Neural cell (in vitro differentiated cells): ENCODE measurements at regions not wholly inside any gene's neighbourhood (a gene's known extent, or its start where the extent isn't known, plus 50 kb on each side); places are given as distances from the start of the nearest gene placed in this dataset.

Experiments
- H2AFZ ChIP-seq: fragments of 200-600, 300-800 bp; sonication (generic), shearing (Covaris generic); 2 replicates; pipeline ENCODE4 v1.6.0; 2014; ENCODE audit warnings: low read depth, mild to moderate bottlenecking, antibody characterized with exemption, low read length, moderate library complexity
- H3F3A ChIP-seq: fragments of 200-600 bp; shearing (Covaris generic); 2 replicates; pipeline ENCODE4 v1.6.1; 2016; ENCODE audit warnings: mild to moderate bottlenecking, moderate library complexity, mixed read lengths, antibody characterized with exemption, low read length; ENCODE audit not compliant: insufficient read depth, poor library complexity, severe bottlenecking
- H3K27ac ChIP-seq: fragments of 200-600, 300-800 bp; sonication (generic), shearing (Covaris generic); 2 replicates; pipeline ENCODE4 v1.5.1; 2014; ENCODE audit warnings: mild to moderate bottlenecking, low read length, moderate library complexity
- H3K27me3 ChIP-seq: fragments of 300-800, 200-600 bp; sonication (generic), shearing (Covaris generic); 2 replicates; pipeline ENCODE4 v1.6.0; 2014; ENCODE audit warnings: mild to moderate bottlenecking, low read depth, low read length, moderate library complexity; ENCODE audit not compliant: insufficient read depth
- H3K36me3 ChIP-seq: fragments of 300-800, 200-600 bp; sonication (generic), shearing (Covaris generic); 2 replicates; pipeline ENCODE4 v1.5.1; 2014; ENCODE audit warnings: mild to moderate bottlenecking, antibody characterized with exemption, low read length, moderate library complexity; ENCODE audit not compliant: insufficient read depth
- H3K4me2 ChIP-seq: fragments of 300-800, 200-600 bp; sonication (generic), shearing (Covaris generic); 2 replicates; pipeline ENCODE4 v1.6.0; 2014; ENCODE audit warnings: mild to moderate bottlenecking, low read length
- H3K4me3 ChIP-seq: fragments of 300-800, 200-600 bp; sonication (generic), shearing (Covaris generic); 2 replicates; pipeline ENCODE4 v1.5.1; 2014; ENCODE audit warnings: mild to moderate bottlenecking, low read length, moderate library complexity
- H3K79me2 ChIP-seq: fragments of 200-600 bp; shearing (Covaris generic); replicated peaks from 2 replicates; pipeline ENCODE4 v1.6.0; 2014; ENCODE audit warnings: mild to moderate bottlenecking, low read length, moderate library complexity; ENCODE audit not compliant: insufficient read depth
- H3K9ac ChIP-seq: fragments of 300-800, 200-600 bp; sonication (generic), shearing (Covaris generic); 2 replicates; pipeline ENCODE4 v1.6.1; 2016; ENCODE audit warnings: mild to moderate bottlenecking, low read length, mixed read lengths
- H3K9me2 ChIP-seq: fragments of 200-600 bp; shearing (Covaris generic); 2 replicates; pipeline ENCODE4 v1.6.1; 2016; ENCODE audit warnings: mild to moderate bottlenecking, low read length, mixed read lengths; ENCODE audit not compliant: insufficient read depth
- H3K9me3 ChIP-seq: fragments of 200-600, 300-800 bp; sonication (generic), shearing (Covaris generic); 2 replicates; pipeline ENCODE4 v1.6.1; 2016; ENCODE audit warnings: mild to moderate bottlenecking, mixed run types, low read length, moderate library complexity, mixed read lengths
- H4K20me1 ChIP-seq: fragments of 200-600 bp; shearing (Covaris generic); 2 replicates; pipeline ENCODE4 v1.6.1; 2016; ENCODE audit warnings: mild to moderate bottlenecking, mixed run types; ENCODE audit not compliant: insufficient read depth
- EP300 ChIP-seq: fragments of 450-650 bp; conservative IDR thresholded peaks from 2 replicates; pipeline ENCODE4 v1.6.1; 2014; ENCODE audit warnings: antibody characterized with exemption, mild to moderate bottlenecking, moderate library complexity; ENCODE audit not compliant: poor library complexity, severe bottlenecking
- EZH2 ChIP-seq: fragments of 200-600, 300-800 bp; shearing (Covaris generic), sonication (generic); IDR thresholded peaks from 2 replicates; pipeline ENCODE4 v1.6.1; 2014; ENCODE audit warnings: antibody characterized with exemption, low read length, borderline replicate concordance, mild to moderate bottlenecking; ENCODE audit not compliant: insufficient read depth, poor library complexity, severe bottlenecking
- MXI1 ChIP-seq: fragments of 450-650 bp; conservative IDR thresholded peaks from 2 replicates; pipeline ENCODE4 v1.6.1; 2014; ENCODE audit warnings: antibody characterized with exemption, mild to moderate bottlenecking; ENCODE audit not compliant: poor library complexity, severe bottlenecking
- POLR2AphosphoS5 ChIP-seq: IDR thresholded peaks from 2 replicates; pipeline ENCODE4 v1.6.1; 2012
- RAD21 ChIP-seq: fragments of 450-650 bp; conservative IDR thresholded peaks from 2 replicates; pipeline ENCODE4 v1.6.1; 2014; ENCODE audit warnings: antibody characterized with exemption, mild to moderate bottlenecking, moderate library complexity
- SMC3 ChIP-seq: fragments of 450-650 bp; conservative IDR thresholded peaks from 2 replicates; pipeline ENCODE4 v1.6.1; 2014; ENCODE audit warnings: antibody characterized with exemption, mild to moderate bottlenecking, moderate library complexity; ENCODE audit not compliant: poor library complexity
- TAF1 ChIP-seq: IDR thresholded peaks from 2 replicates; pipeline ENCODE4 v1.6.1; 2012; ENCODE audit warnings: low read depth
- TF ChIP-seq, protein P1 (sequence below): IDR thresholded peaks from 2 replicates; pipeline ENCODE4 v1.6.1; 2012; ENCODE audit warnings: borderline replicate concordance
- TF ChIP-seq, protein P2 (sequence below): fragments of 450-650 bp; IDR thresholded peaks from 2 replicates; pipeline ENCODE4 v1.5.1; 2014; ENCODE audit warnings: antibody characterized with exemption, mild to moderate bottlenecking, moderate library complexity; ENCODE audit not compliant: poor library complexity, severe bottlenecking

DNA sequence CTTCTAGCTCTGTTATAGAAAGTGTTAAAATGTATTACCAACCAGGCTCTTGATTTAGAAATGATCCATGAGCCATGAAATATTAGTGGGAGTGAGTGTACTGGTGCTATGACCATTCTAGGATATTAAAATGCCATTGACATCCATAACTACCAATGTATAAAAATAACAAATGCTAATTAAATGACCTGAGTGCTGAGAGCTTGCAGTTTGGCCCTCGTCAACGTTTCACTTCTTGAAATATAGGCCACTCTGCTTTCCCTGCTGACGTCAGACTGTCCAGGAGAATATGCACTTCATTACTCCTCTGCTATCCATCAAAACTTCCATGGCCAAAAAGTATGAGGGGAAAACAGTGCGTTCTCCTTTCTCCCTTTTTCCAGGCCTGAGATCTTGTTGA, 563.1 kb downstream of the METTL15 start:
- Histone ChIP-seq H3K79me2 (no peaks in the 10 kb centered on the region), H3K4me3 (no peak overlapping the region), H3K4me2 (no peak overlapping the region), H3F3A (no peaks in the 10 kb centered on the region), H4K20me1 (no peaks in the 10 kb centered on the region), H2AFZ (no peak overlapping the region), H3K9ac (no peak overlapping the region), H3K36me3 (no peaks in the 10 kb centered on the region), H3K27ac (no peak overlapping the region), H3K9me2 (no peaks in the 10 kb centered on the region), H3K27me3 (no peaks in the 10 kb centered on the region), H3K9me3 (no peaks in the 10 kb centered on the region)
- no peak for TF ChIP-seq RAD21
- TF ChIP-seq SMC3 = no peak
- no peak for TF ChIP-seq EZH2
- no peak for TF ChIP-seq TAF1
- TF ChIP-seq, protein P1, sequence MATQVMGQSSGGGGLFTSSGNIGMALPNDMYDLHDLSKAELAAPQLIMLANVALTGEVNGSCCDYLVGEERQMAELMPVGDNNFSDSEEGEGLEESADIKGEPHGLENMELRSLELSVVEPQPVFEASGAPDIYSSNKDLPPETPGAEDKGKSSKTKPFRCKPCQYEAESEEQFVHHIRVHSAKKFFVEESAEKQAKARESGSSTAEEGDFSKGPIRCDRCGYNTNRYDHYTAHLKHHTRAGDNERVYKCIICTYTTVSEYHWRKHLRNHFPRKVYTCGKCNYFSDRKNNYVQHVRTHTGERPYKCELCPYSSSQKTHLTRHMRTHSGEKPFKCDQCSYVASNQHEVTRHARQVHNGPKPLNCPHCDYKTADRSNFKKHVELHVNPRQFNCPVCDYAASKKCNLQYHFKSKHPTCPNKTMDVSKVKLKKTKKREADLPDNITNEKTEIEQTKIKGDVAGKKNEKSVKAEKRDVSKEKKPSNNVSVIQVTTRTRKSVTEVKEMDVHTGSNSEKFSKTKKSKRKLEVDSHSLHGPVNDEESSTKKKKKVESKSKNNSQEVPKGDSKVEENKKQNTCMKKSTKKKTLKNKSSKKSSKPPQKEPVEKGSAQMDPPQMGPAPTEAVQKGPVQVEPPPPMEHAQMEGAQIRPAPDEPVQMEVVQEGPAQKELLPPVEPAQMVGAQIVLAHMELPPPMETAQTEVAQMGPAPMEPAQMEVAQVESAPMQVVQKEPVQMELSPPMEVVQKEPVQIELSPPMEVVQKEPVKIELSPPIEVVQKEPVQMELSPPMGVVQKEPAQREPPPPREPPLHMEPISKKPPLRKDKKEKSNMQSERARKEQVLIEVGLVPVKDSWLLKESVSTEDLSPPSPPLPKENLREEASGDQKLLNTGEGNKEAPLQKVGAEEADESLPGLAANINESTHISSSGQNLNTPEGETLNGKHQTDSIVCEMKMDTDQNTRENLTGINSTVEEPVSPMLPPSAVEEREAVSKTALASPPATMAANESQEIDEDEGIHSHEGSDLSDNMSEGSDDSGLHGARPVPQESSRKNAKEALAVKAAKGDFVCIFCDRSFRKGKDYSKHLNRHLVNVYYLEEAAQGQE = no peak

DNA sequence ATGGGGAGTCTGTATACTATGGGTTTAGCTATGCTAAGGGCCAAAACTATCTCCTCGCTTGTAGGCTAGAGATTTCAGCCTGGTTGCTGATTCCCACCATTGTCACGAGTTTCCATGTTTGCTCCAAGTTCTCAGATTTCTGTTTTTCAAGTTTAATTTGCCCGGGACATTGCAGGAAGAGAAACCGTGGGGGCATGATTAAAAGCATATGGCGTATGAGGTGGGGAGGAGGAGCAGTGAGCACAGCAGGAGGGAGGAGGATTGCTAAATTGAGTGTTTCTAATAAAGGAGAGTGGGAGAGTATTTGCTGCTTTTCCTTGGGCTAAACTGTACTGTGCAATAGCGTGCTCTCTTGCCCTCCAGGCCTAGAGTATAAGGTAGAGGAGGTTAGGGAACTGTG, 558.4 kb downstream of the METTL15 start:
- H3K4me2 ChIP-seq = no peak overlapping the region
- H3K9ac ChIP-seq = no peak overlapping the region
- no peaks in the 10 kb centered on the region for H3K9me2 ChIP-seq
- H3K79me2 ChIP-seq = no peaks in the 10 kb centered on the region
- no peaks in the 10 kb centered on the region for H4K20me1 ChIP-seq
- H2AFZ ChIP-seq = no peak overlapping the region
- no peak overlapping the region for H3K27ac ChIP-seq
- H3K27me3 ChIP-seq = no peaks in the 10 kb centered on the region
- TF ChIP-seq, protein P2, sequence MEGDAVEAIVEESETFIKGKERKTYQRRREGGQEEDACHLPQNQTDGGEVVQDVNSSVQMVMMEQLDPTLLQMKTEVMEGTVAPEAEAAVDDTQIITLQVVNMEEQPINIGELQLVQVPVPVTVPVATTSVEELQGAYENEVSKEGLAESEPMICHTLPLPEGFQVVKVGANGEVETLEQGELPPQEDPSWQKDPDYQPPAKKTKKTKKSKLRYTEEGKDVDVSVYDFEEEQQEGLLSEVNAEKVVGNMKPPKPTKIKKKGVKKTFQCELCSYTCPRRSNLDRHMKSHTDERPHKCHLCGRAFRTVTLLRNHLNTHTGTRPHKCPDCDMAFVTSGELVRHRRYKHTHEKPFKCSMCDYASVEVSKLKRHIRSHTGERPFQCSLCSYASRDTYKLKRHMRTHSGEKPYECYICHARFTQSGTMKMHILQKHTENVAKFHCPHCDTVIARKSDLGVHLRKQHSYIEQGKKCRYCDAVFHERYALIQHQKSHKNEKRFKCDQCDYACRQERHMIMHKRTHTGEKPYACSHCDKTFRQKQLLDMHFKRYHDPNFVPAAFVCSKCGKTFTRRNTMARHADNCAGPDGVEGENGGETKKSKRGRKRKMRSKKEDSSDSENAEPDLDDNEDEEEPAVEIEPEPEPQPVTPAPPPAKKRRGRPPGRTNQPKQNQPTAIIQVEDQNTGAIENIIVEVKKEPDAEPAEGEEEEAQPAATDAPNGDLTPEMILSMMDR = no peak
- TF ChIP-seq EP300 (no peak), TAF1 (no peak), MXI1 (no peak), EZH2 (no peak), RAD21 (no peak), POLR2AphosphoS5 (no peak), SMC3 (no peak)
- TF ChIP-seq, protein P1 = no peak
- no peaks in the 10 kb centered on the region for H3F3A ChIP-seq
- H3K36me3 ChIP-seq = no peaks in the 10 kb centered on the region
- no peaks in the 10 kb centered on the region for H3K9me3 ChIP-seq
- no peak overlapping the region for H3K4me3 ChIP-seq
